ENCODE measurements at regions not wholly inside any gene's neighbourhood (a gene's known extent, or its start where the extent isn't known, plus 50 kb on each side); places are given as distances from the start of the nearest gene placed in this dataset.

- no peak for TF ChIP-seq CTCF (IDR thresholded peaks at IDR 0.05)
- no peak for TF ChIP-seq POLR2A (IDR thresholded peaks at IDR 0.05)
These were observed 57.2 kb upstream of the TMED7 start for GRCh38 chr5:115683081-115683480.

All from uterus (tissue), 2 donors.